ENCODE measurements at regions not wholly inside any gene's neighbourhood (a gene's known extent, or its start where the extent isn't known, plus 50 kb on each side); places are given as distances from the start of the nearest gene placed in this dataset.

DNA sequence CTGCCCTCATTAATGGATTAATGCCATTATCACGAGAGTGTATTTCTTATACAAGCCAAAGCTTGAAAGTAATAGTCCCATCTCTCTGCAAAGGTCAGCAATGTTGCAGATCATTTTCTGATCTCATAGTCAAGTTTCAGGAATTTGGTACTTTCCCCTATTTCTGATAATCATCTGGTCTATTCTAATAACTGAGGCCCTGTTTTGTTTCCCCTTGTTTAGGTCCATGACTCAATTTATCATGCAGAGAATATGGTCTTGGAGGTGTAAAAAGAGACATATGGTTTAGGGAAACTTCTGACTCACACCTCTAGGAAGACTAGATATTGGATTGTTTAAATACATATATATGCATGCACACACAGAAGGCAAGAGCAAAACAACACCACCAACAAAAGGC, 339.3 kb upstream of the NUDT12 start:
- TF ChIP-seq EZH2 (IDR thresholded peaks at IDR 0.05; ENCODE audit: borderline replicate concordance, low read length) = no peak
- TF ChIP-seq, protein P1, sequence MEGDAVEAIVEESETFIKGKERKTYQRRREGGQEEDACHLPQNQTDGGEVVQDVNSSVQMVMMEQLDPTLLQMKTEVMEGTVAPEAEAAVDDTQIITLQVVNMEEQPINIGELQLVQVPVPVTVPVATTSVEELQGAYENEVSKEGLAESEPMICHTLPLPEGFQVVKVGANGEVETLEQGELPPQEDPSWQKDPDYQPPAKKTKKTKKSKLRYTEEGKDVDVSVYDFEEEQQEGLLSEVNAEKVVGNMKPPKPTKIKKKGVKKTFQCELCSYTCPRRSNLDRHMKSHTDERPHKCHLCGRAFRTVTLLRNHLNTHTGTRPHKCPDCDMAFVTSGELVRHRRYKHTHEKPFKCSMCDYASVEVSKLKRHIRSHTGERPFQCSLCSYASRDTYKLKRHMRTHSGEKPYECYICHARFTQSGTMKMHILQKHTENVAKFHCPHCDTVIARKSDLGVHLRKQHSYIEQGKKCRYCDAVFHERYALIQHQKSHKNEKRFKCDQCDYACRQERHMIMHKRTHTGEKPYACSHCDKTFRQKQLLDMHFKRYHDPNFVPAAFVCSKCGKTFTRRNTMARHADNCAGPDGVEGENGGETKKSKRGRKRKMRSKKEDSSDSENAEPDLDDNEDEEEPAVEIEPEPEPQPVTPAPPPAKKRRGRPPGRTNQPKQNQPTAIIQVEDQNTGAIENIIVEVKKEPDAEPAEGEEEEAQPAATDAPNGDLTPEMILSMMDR (IDR thresholded peaks at IDR 0.05; ENCODE audit: low read length) = no peak
